Activated naive CD4-positive, alpha-beta T cell treated with Interleukin-2 at 50 U/mL for 16 hours (primary cell): ENCODE measurements at regions not wholly inside any gene's neighbourhood (a gene's known extent, or its start where the extent isn't known, plus 50 kb on each side); places are given as distances from the start of the nearest gene placed in this dataset.
"Not testable (repeated sequence)": the region's sequence is repeated elsewhere in the genome, so short reads cannot be mapped to it uniquely, and the experiment has no call there.

Experiments used
- DNase-seq: peaks from one replicate; pipeline ENCODE4 v3.0.0-alpha.2; 2020

- peak; percentile 29 for DNase-seq
Observed at GRCh38 chr7:25069900-25070443, 55.1 kb downstream of the CYCS start.

- DNase-seq: no peak
Observed at GRCh38 chr7:25068502-25069213, 56.4 kb downstream of the CYCS start.

GRCh38 chr7:25067726-25068501, 57.1 kb downstream of the CYCS start:
- DNase-seq: no peak

GRCh38 chr7:25066253-25066652, 58.8 kb downstream of the CYCS start:
- DNase-seq: no peak

- DNase-seq: no peak
Observed at GRCh38 chr7:25062380-25062779, 62.7 kb downstream of the CYCS start.

GRCh38 chr7:25060487-25061055, 64.5 kb downstream of the CYCS start:
- DNase-seq: no peak

GRCh38 chr7:25059576-25059975, 65.5 kb downstream of the CYCS start:
- DNase-seq: no peak

- no peak for DNase-seq
Observed at GRCh38 chr7:25056368-25056767, 68.7 kb downstream of the CYCS start.

- DNase-seq: no peak
Observed at GRCh38 chr7:25055520-25056220, 69.4 kb downstream of the CYCS start.

- DNase-seq: no peak
Observed at GRCh38 chr7:25054819-25055519, 70.1 kb downstream of the CYCS start.

- no peak for DNase-seq
Observed at GRCh38 chr7:25050223-25050622, 70.2 kb upstream of the OSBPL3 start.

- no peak for DNase-seq
Observed at GRCh38 chr7:25048444-25048834, 68.5 kb upstream of the OSBPL3 start.

GRCh38 chr7:25047571-25048443, 67.8 kb upstream of the OSBPL3 start:
- not testable (repeated sequence) for DNase-seq

GRCh38 chr7:25037325-25037724, 57.3 kb upstream of the OSBPL3 start:
- no peak for DNase-seq

GRCh38 chr7:25035274-25035673, 55.3 kb upstream of the OSBPL3 start:
- DNase-seq: no peak

GRCh38 chr7:25034136-25034535, 54.2 kb upstream of the OSBPL3 start:
- no peak for DNase-seq

GRCh38 chr7:25032774-25033743, 53.1 kb upstream of the OSBPL3 start:
- DNase-seq: no peak

GRCh38 chr7:25031432-25031831, 51.5 kb upstream of the OSBPL3 start:
- DNase-seq: no peak

- DNase-seq: no peak
Observed at GRCh38 chr7:25031007-25031406, 51.0 kb upstream of the OSBPL3 start.
